HepG2 (cell line): ENCODE measurements at regions not wholly inside any gene's neighbourhood (a gene's known extent, or its start where the extent isn't known, plus 50 kb on each side); places are given as distances from the start of the nearest gene placed in this dataset.

Experiments
- ATAC-seq: fragments of 200-7000 bp; cut with Tn5 transposase; 3 replicates; pipeline ENCODE4 v1.9.1; 2020; ENCODE audit warnings: mild to moderate bottlenecking, moderate library complexity
- BruUV-seq: library from RNA; stranded (reverse); fragments of 400-500 nt; replicated peaks from 2 replicates; lab custom pipeline; 2021; lab: Mats Ljungman, UMichigan
- CTCF ChIA-PET: fragments of 300-600 bp; formaldehyde crosslinking; extraction: SDS; loops from one replicate; lab custom pipeline; 2021; ENCODE audit warnings: low total read pairs, inconsistent platforms, low intra/inter-chr PET ratio; lab: Yijun Ruan, JAX
- POLR2A ChIA-PET: fragments of 350-600 bp; sonication (Branson Sonifier 250); formaldehyde crosslinking; loops from one replicate; lab custom pipeline; 2020; ENCODE audit warnings: antibody characterized with exemption, inconsistent platforms; lab: Yijun Ruan, JAX
- DNase-seq: peaks from one replicate; pipeline ENCODE4 v3.0.0-alpha.2; 2015; ENCODE audit warnings: low spot score
- FAIRE-seq: peaks from 3 replicates; lab custom pipeline; 2011; peaks lifted over from hg19 to GRCh38; lab: Jason Lieb, UNC
- H2AFZ ChIP-seq: one replicate; pipeline ENCODE4 v1.6.1; 2011; ENCODE audit warnings: low read length, inconsistent platforms
- H3K27ac ChIP-seq: fragments of 300-600 bp; 3 replicates; pipeline ENCODE4 v1.8.0; 2011; ENCODE audit warnings: mixed run types, mild to moderate bottlenecking, mixed read lengths, low read length, inconsistent platforms; ENCODE audit not compliant: insufficient read depth; ENCODE audit errors: extremely low read length
- H3K27me3 ChIP-seq, 2 experiments: fragments of 200-600 bp in 1 of 2; 2 replicates in 1 of 2; 3 replicates in 1 of 2; pipeline versions ENCODE4 v1.6.0 to v1.8.0; 2011; ENCODE audit warnings: low read length in 2 of 2, mild to moderate bottlenecking in 2 of 2, moderate library complexity in 2 of 2, inconsistent platforms in 1 of 2; ENCODE audit not compliant: insufficient read depth in 2 of 2, control insufficient read depth in 1 of 2
- H3K36me3 ChIP-seq, 2 experiments: fragments of 200-600 bp in 1 of 2; replicated peaks in 1 of 2; 2 replicates in 1 of 2; 3 replicates in 1 of 2; pipeline versions ENCODE4 v1.5.1 to v1.8.0; 2011; ENCODE audit warnings: low read length in 2 of 2, inconsistent platforms in 1 of 2; ENCODE audit not compliant: insufficient read depth in 2 of 2, control insufficient read depth in 1 of 2
- H3K4me1 ChIP-seq: 2 replicates; pipeline ENCODE4 v1.5.1; 2012; ENCODE audit warnings: low read length, inconsistent platforms; ENCODE audit not compliant: insufficient read depth
- H3K4me2 ChIP-seq: 2 replicates; pipeline ENCODE4 v1.6.0; 2011; ENCODE audit warnings: low read depth, low read length, inconsistent platforms
- H3K4me3 ChIP-seq, 3 experiments: fragments of 200-600 bp in 1 of 3; sonication (generic), shearing (Covaris generic) in 1 of 3; replicated peaks in 1 of 3; 2 replicates each; pipeline ENCODE4 v1.5.1; 2011 to 2016; ENCODE audit warnings: low read length in 3 of 3, inconsistent platforms in 2 of 3, low read depth in 2 of 3, mild to moderate bottlenecking in 2 of 3, control low read depth in 1 of 3, mixed read lengths in 1 of 3; ENCODE audit not compliant: insufficient read depth in 1 of 3
- H3K79me2 ChIP-seq: one replicate; pipeline ENCODE4 v1.6.1; 2011; ENCODE audit warnings: low read length, inconsistent platforms; ENCODE audit not compliant: insufficient read depth
- H3K9ac ChIP-seq: 2 replicates; pipeline ENCODE4 v1.6.0; 2011; ENCODE audit warnings: mild to moderate bottlenecking, low read depth, low read length, inconsistent platforms; ENCODE audit not compliant: insufficient read depth
- H3K9me3 ChIP-seq: 2 replicates; pipeline ENCODE4 v1.5.1; 2012; ENCODE audit warnings: mild to moderate bottlenecking, low read length
- H4K20me1 ChIP-seq: 2 replicates; pipeline ENCODE4 v1.6.0; 2011; ENCODE audit warnings: inconsistent platforms, mild to moderate bottlenecking, low read length, moderate library complexity; ENCODE audit not compliant: insufficient read depth
- AGO2 ChIP-seq: fragments of 200-400 bp; formaldehyde crosslinking; optimal IDR thresholded peaks from 2 replicates; pipeline ENCODE3; 2017; ENCODE audit warnings: mild to moderate bottlenecking, low read depth, low read length, moderate library complexity
- FUBP1 ChIP-seq: sonication (generic); formaldehyde crosslinking; IDR thresholded peaks from 2 replicates; pipeline ENCODE4 v1.5.1; 2020; ENCODE audit warnings: missing genetic modification reagents, mild to moderate bottlenecking, borderline replicate concordance
- NFKBIZ ChIP-seq: IDR thresholded peaks from 2 replicates; pipeline ENCODE4 v1.6.1; 2018; ENCODE audit warnings: missing genetic modification reagents, missing compliant biosample characterization
- PREB ChIP-seq: sonication (generic); formaldehyde crosslinking; IDR thresholded peaks from 2 replicates; pipeline ENCODE4 v1.4.0; 2020; ENCODE audit warnings: missing genetic modification reagents
- RARA ChIP-seq: IDR thresholded peaks from 2 replicates; pipeline ENCODE4 v1.6.1; 2016; ENCODE audit warnings: missing genetic modification reagents, missing compliant biosample characterization
- RFX3 ChIP-seq: IDR thresholded peaks from 2 replicates; pipeline ENCODE4 v1.6.1; 2016; ENCODE audit warnings: missing biosample characterization, missing genetic modification reagents
- TIGD3 ChIP-seq: sonication (generic); formaldehyde crosslinking; IDR thresholded peaks from 2 replicates; pipeline ENCODE4 v1.5.1; 2020; ENCODE audit warnings: mild to moderate bottlenecking, missing genetic modification reagents, borderline replicate concordance
- YY1 ChIP-seq: IDR thresholded peaks from 2 replicates; pipeline ENCODE4 v1.6.1; 2011; ENCODE audit warnings: low read length, low read depth, moderate library complexity, mild to moderate bottlenecking; ENCODE audit not compliant: insufficient read depth, insufficient replicate concordance
- ZNF468 ChIP-seq: sonication (generic); formaldehyde crosslinking; IDR thresholded peaks from 2 replicates; pipeline ENCODE4 v1.8.0; 2022; ENCODE audit warnings: mild to moderate bottlenecking, moderate library complexity, missing genetic modification reagents
- ZNF780A ChIP-seq: sonication (generic); formaldehyde crosslinking; IDR thresholded peaks from 2 replicates; pipeline ENCODE4 v1.8.0; 2022; ENCODE audit warnings: mild to moderate bottlenecking, missing genetic modification reagents, moderate library complexity
- ZNF781 ChIP-seq: sonication (generic); formaldehyde crosslinking; IDR thresholded peaks from 2 replicates; pipeline ENCODE4 v1.5.1; 2020; ENCODE audit warnings: borderline replicate concordance, mild to moderate bottlenecking, missing genetic modification reagents; ENCODE audit errors: not compliant biosample characterization
- WGBS: methylation state at CpG from one replicate; pipeline ENCODE4 v1.1.6; 2017; ENCODE audit warnings: low lambda C conversion rate; 5-methylcytosine and 5-hydroxymethylcytosine counted together
- in situ Hi-C: cut with HindIII; loops from 2 replicates; pipeline ENCODE4 v1.10.0; 2017; ENCODE audit warnings: low pct_unique_long_range_greater_than_20kb; ENCODE audit not compliant: extremely low pct_ligation_motif_present
- intact Hi-C: fragments of 100-400 bp; cut with micrococcal nuclease; formaldehyde crosslinking; loops from one replicate; pipeline ENCODE4 v1.10.0; 2022; ENCODE audit not compliant: unreplicated experiment
- TF ChIP-seq, protein P1 (sequence below): sonication (generic); formaldehyde crosslinking; IDR thresholded peaks from 2 replicates; pipeline ENCODE4 v1.4.0; 2020; ENCODE audit warnings: missing genetic modification reagents
- TF ChIP-seq, protein P2 (sequence below): sonication (generic); formaldehyde crosslinking; IDR thresholded peaks from 2 replicates; pipeline ENCODE4 v1.5.0; 2020; ENCODE audit warnings: missing genetic modification reagents

- Histone ChIP-seq H3K27ac (no peak overlapping the region), H3K9me3 (no peaks in the 10 kb centered on the region), H4K20me1 (no peaks in the 10 kb centered on the region), H3K27me3 (peaks cover 0 to 3% of the 10 kb centered on the region in 2 experiments; a peak in 1 of 5 replicates), H3K9ac (no peak overlapping the region), H3K4me1 (peaks cover 12% of the 10 kb centered on the region), H3K4me2 (no peak overlapping the region), H3K4me3 (no peak overlapping the region), H3K36me3 (no peaks in the 10 kb centered on the region), H3K79me2 (no peaks in the 10 kb centered on the region), H2AFZ (no peak overlapping the region)
- TF ChIP-seq TIGD3, result no peak
- no peak for TF ChIP-seq AGO2
- no peak for TF ChIP-seq ZNF780A (CRISPR knock-in tag)
- no peak for TF ChIP-seq NFKBIZ
- TF ChIP-seq, protein P1, sequence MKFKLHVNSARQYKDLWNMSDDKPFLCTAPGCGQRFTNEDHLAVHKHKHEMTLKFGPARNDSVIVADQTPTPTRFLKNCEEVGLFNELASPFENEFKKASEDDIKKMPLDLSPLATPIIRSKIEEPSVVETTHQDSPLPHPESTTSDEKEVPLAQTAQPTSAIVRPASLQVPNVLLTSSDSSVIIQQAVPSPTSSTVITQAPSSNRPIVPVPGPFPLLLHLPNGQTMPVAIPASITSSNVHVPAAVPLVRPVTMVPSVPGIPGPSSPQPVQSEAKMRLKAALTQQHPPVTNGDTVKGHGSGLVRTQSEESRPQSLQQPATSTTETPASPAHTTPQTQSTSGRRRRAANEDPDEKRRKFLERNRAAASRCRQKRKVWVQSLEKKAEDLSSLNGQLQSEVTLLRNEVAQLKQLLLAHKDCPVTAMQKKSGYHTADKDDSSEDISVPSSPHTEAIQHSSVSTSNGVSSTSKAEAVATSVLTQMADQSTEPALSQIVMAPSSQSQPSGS (CRISPR knock-in tag), result no peak
- TF ChIP-seq RARA (CRISPR knock-in tag), result no peak
- TF ChIP-seq RFX3 (CRISPR knock-in tag), result no peak
- TF ChIP-seq, protein P2, sequence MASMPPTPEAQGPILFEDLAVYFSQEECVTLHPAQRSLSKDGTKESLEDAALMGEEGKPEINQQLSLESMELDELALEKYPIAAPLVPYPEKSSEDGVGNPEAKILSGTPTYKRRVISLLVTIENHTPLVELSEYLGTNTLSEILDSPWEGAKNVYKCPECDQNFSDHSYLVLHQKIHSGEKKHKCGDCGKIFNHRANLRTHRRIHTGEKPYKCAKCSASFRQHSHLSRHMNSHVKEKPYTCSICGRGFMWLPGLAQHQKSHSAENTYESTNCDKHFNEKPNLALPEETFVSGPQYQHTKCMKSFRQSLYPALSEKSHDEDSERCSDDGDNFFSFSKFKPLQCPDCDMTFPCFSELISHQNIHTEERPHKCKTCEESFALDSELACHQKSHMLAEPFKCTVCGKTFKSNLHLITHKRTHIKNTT, result no peak
- no peak for TF ChIP-seq FUBP1
- TF ChIP-seq PREB, result no peak
- no peak for TF ChIP-seq ZNF781 (CRISPR knock-in tag)
- no peak for TF ChIP-seq YY1
- no peak for TF ChIP-seq ZNF468 (CRISPR knock-in tag)
- intact Hi-C loops (no loop called here), in situ Hi-C loops (no loop called here)
- no peak for DNase-seq
- ATAC-seq, result no peak
- POLR2A ChIA-PET, result no interaction called here
- no TSS peak for BruUV-seq
- no peak for FAIRE-seq
- 40% methylated on average over 10 of the region's 10 CpGs for WGBS
- CTCF ChIA-PET, result no interaction called here
Measured at GRCh38 chr15:38190501-38190900, 62.1 kb upstream of the SPRED1 start.
